Loucy (cell line): ENCODE measurements at regions not wholly inside any gene's neighbourhood (a gene's known extent, or its start where the extent isn't known, plus 50 kb on each side); places are given as distances from the start of the nearest gene placed in this dataset.

ENCODE experiments used
- H2AFZ ChIP-seq: fragments of 200-600 bp; sonication (generic); 2 replicates; pipeline ENCODE4 v1.6.0; 2016; ENCODE audit warnings: antibody characterized with exemption, mild to moderate bottlenecking, low read length, moderate library complexity
- H3F3A ChIP-seq: fragments of 200-600 bp; 2 replicates; pipeline ENCODE4 v1.6.0; 2016; ENCODE audit warnings: antibody characterized with exemption, low read depth, mild to moderate bottlenecking
- H3K27me3 ChIP-seq: fragments of 200-600 bp; sonication (generic); 2 replicates; pipeline ENCODE4 v1.6.1; 2014; ENCODE audit warnings: low read length, mild to moderate bottlenecking; ENCODE audit not compliant: insufficient read depth, poor library complexity, severe bottlenecking
- H3K36me3 ChIP-seq: fragments of 200-600 bp; sonication (generic); 2 replicates; pipeline ENCODE4 v1.6.1; 2016; ENCODE audit warnings: low read length; ENCODE audit not compliant: insufficient read depth
- H3K4me1 ChIP-seq: fragments of 200-600 bp; sonication (generic); 2 replicates; pipeline ENCODE4 v1.5.1; 2014; ENCODE audit warnings: low read length, mild to moderate bottlenecking; ENCODE audit not compliant: insufficient read depth, poor library complexity, severe bottlenecking
- H3K4me2 ChIP-seq: fragments of 200-600 bp; sonication (generic); 2 replicates; pipeline ENCODE4 v1.6.0; 2014; ENCODE audit warnings: antibody characterized with exemption, low read length, low read depth, mild to moderate bottlenecking; ENCODE audit not compliant: poor library complexity, severe bottlenecking
- H3K4me3 ChIP-seq: fragments of 200-600 bp; sonication (generic); 2 replicates; pipeline ENCODE4 v1.5.1; 2014; ENCODE audit warnings: low read length, mild to moderate bottlenecking, mixed read lengths; ENCODE audit not compliant: poor library complexity, severe bottlenecking
- H3K79me2 ChIP-seq: fragments of 200-600 bp; sonication (generic); 2 replicates; pipeline ENCODE4 v1.6.1; 2014; ENCODE audit warnings: low read length; ENCODE audit not compliant: insufficient read depth
- H3K9ac ChIP-seq: fragments of 200-600 bp; sonication (generic); 2 replicates; pipeline ENCODE4 v1.6.0; 2014; ENCODE audit warnings: mild to moderate bottlenecking, low read depth, low read length, moderate library complexity; ENCODE audit not compliant: poor library complexity, severe bottlenecking
- H3K9me2 ChIP-seq: fragments of 200-600 bp; sonication (generic); replicated peaks from 2 replicates; pipeline ENCODE4 v1.6.1; 2016; ENCODE audit warnings: low read depth, low read length, mixed read lengths
- H3K9me3 ChIP-seq: fragments of 200-600 bp; sonication (generic); 2 replicates; pipeline ENCODE4 v1.6.1; 2014; ENCODE audit warnings: mild to moderate bottlenecking, antibody characterized with exemption, low read length, low read depth; ENCODE audit not compliant: insufficient read depth
- H4K20me1 ChIP-seq: fragments of 200-600 bp; sonication (generic); 2 replicates; pipeline ENCODE4 v1.6.0; 2014; ENCODE audit warnings: antibody characterized with exemption, low read length, mild to moderate bottlenecking; ENCODE audit not compliant: insufficient read depth, poor library complexity, severe bottlenecking
- CTCF ChIP-seq: fragments of 200-600 bp; sonication (generic); conservative IDR thresholded peaks from 2 replicates; pipeline ENCODE4 v1.5.1; 2014; ENCODE audit warnings: mild to moderate bottlenecking, antibody characterized with exemption, low read length
- EZH2phosphoT487 ChIP-seq: fragments of 200-600 bp; IDR thresholded peaks from 2 replicates; pipeline ENCODE4 v1.6.1; 2018; ENCODE audit warnings: antibody characterized with exemption, mild to moderate bottlenecking, moderate library complexity, borderline replicate concordance

GRCh38 chr13:54841682-54842081 lies 1813.1 kb downstream of the OLFM4 start:
- TF ChIP-seq CTCF (no peak), EZH2phosphoT487 (no peak)
- H3F3A ChIP-seq = no peaks in the 10 kb centered on the region
- H3K36me3 ChIP-seq = no peaks in the 10 kb centered on the region
- H3K4me1 ChIP-seq = no peaks in the 10 kb centered on the region
- no peak overlapping the region for H2AFZ ChIP-seq
- no peak overlapping the region for H3K4me3 ChIP-seq
- H3K9me2 ChIP-seq = no peaks in the 10 kb centered on the region
- no peaks in the 10 kb centered on the region for H3K9me3 ChIP-seq
- no peak overlapping the region for H3K9ac ChIP-seq
- no peaks in the 10 kb centered on the region for H3K27me3 ChIP-seq
- no peak overlapping the region for H3K4me2 ChIP-seq
- no peaks in the 10 kb centered on the region for H4K20me1 ChIP-seq
- H3K79me2 ChIP-seq = no peaks in the 10 kb centered on the region

GRCh38 chr13:54845351-54845965 lies 1816.8 kb downstream of the OLFM4 start:
- no peak for TF ChIP-seq EZH2phosphoT487
- TF ChIP-seq CTCF = no peak
- H3K4me1 ChIP-seq = no peaks in the 10 kb centered on the region
- H3K4me3 ChIP-seq = no peak overlapping the region
- H3K36me3 ChIP-seq = no peaks in the 10 kb centered on the region
- no peak overlapping the region for H2AFZ ChIP-seq
- no peaks in the 10 kb centered on the region for H3K79me2 ChIP-seq
- H3K9ac ChIP-seq = no peak overlapping the region
- no peaks in the 10 kb centered on the region for H3K9me3 ChIP-seq
- H3F3A ChIP-seq = no peaks in the 10 kb centered on the region
- H3K4me2 ChIP-seq = no peak overlapping the region
- no peaks in the 10 kb centered on the region for H4K20me1 ChIP-seq
- H3K9me2 ChIP-seq = no peaks in the 10 kb centered on the region
- H3K27me3 ChIP-seq = no peaks in the 10 kb centered on the region

- Histone ChIP-seq H3K4me1 (no peaks in the 10 kb centered on the region), H3K9ac (no peak overlapping the region), H4K20me1 (no peaks in the 10 kb centered on the region), H2AFZ (no peak overlapping the region), H3K4me3 (no peak overlapping the region), H3K4me2 (no peak overlapping the region), H3K36me3 (no peaks in the 10 kb centered on the region), H3K79me2 (no peaks in the 10 kb centered on the region), H3K27me3 (no peaks in the 10 kb centered on the region), H3F3A (no peaks in the 10 kb centered on the region), H3K9me3 (no peaks in the 10 kb centered on the region), H3K9me2 (no peaks in the 10 kb centered on the region)
- TF ChIP-seq CTCF (no peak), EZH2phosphoT487 (no peak)
Observed at GRCh38 chr13:54852831-54853230, 1824.2 kb downstream of the OLFM4 start.
